H9 (cell line): ENCODE measurements at regions not wholly inside any gene's neighbourhood (a gene's known extent, or its start where the extent isn't known, plus 50 kb on each side); places are given as distances from the start of the nearest gene placed in this dataset.

Source experiments
- DNase-seq: peaks from one replicate; pipeline ENCODE4 v3.0.0-alpha.2; 2017
- H2AFZ ChIP-seq: one replicate; pipeline ENCODE4 v1.6.1; 2013; ENCODE audit warnings: mild to moderate bottlenecking, low read length, control low read depth, moderate library complexity
- H2AK5ac ChIP-seq: 2 replicates; pipeline ENCODE4 v1.6.1; 2013; ENCODE audit warnings: low read length, control low read depth, mixed read lengths; ENCODE audit not compliant: insufficient read length
- H2BK120ac ChIP-seq: one replicate; pipeline ENCODE4 v1.6.1; 2013; ENCODE audit warnings: low read depth, mild to moderate bottlenecking, low read length, control low read depth, inconsistent platforms; ENCODE audit not compliant: poor library complexity, severe bottlenecking
- H2BK12ac ChIP-seq: 2 replicates; pipeline ENCODE4 v1.6.1; 2013; ENCODE audit warnings: low read length, control low read depth, mixed read lengths, low read depth; ENCODE audit not compliant: insufficient read length
- H2BK15ac ChIP-seq: 2 replicates; pipeline ENCODE4 v1.6.1; 2013; ENCODE audit warnings: low read depth, low read length, control low read depth
- H2BK20ac ChIP-seq: one replicate; pipeline ENCODE4 v1.6.1; 2013; ENCODE audit warnings: low read depth, mild to moderate bottlenecking, low read length, control low read depth, inconsistent platforms; ENCODE audit not compliant: poor library complexity, severe bottlenecking
- H2BK5ac ChIP-seq: 2 replicates; pipeline ENCODE4 v1.6.1; 2013; ENCODE audit warnings: low read length, control low read depth, mixed read lengths; ENCODE audit not compliant: insufficient read length
- H3K14ac ChIP-seq: 2 replicates; pipeline ENCODE4 v1.6.1; 2013; ENCODE audit warnings: low read length, control low read depth; ENCODE audit not compliant: insufficient read depth
- H3K18ac ChIP-seq: 2 replicates; pipeline ENCODE4 v1.6.1; 2013; ENCODE audit warnings: low read depth, mild to moderate bottlenecking, mixed read lengths, low read length, control low read depth; ENCODE audit not compliant: insufficient read length
- H3K23ac ChIP-seq: 2 replicates; pipeline ENCODE4 v1.6.1; 2013; ENCODE audit warnings: low read length, control low read depth, mixed read lengths, low read depth; ENCODE audit not compliant: insufficient read length
- H3K23me2 ChIP-seq: 2 replicates; pipeline ENCODE4 v1.6.1; 2013; ENCODE audit warnings: low read depth, mild to moderate bottlenecking, mixed read lengths, low read length, control low read depth; ENCODE audit not compliant: insufficient read length, poor library complexity, severe bottlenecking
- H3K27ac ChIP-seq: 2 replicates; pipeline ENCODE4 v1.5.1; 2013; ENCODE audit warnings: low read length, control low read depth, mixed read lengths, low read depth; ENCODE audit not compliant: insufficient read length
- H3K27me3 ChIP-seq: 2 replicates; pipeline ENCODE4 v1.6.1; 2013; ENCODE audit warnings: low read length, control low read depth, inconsistent platforms; ENCODE audit not compliant: insufficient read depth
- H3K4ac ChIP-seq: 2 replicates; pipeline ENCODE4 v1.6.1; 2013; ENCODE audit warnings: low read depth, mild to moderate bottlenecking, control low read depth, inconsistent platforms, low read length, moderate library complexity
- H3K4me1 ChIP-seq: 2 replicates; pipeline ENCODE4 v1.6.1; 2013; ENCODE audit warnings: low read length, control low read depth, inconsistent platforms; ENCODE audit not compliant: insufficient read depth
- H3K4me2 ChIP-seq: 2 replicates; pipeline ENCODE4 v1.6.1; 2013; ENCODE audit warnings: low read length, control low read depth, mixed read lengths; ENCODE audit not compliant: insufficient read length, insufficient read depth
- H3K56ac ChIP-seq: 2 replicates; pipeline ENCODE4 v1.6.1; 2013; ENCODE audit warnings: low read depth, mild to moderate bottlenecking, mixed read lengths, low read length, control low read depth; ENCODE audit not compliant: insufficient read length
- H3K79me1 ChIP-seq: 2 replicates; pipeline ENCODE4 v1.6.1; 2013; ENCODE audit warnings: low read depth, mild to moderate bottlenecking, moderate library complexity, low read length, control low read depth, inconsistent platforms; ENCODE audit not compliant: insufficient read depth, poor library complexity, severe bottlenecking
- H3K79me2 ChIP-seq: 2 replicates; pipeline ENCODE4 v1.6.1; 2013; ENCODE audit warnings: low read length, control low read depth, inconsistent platforms; ENCODE audit not compliant: insufficient read depth
- H3K9ac ChIP-seq: 2 replicates; pipeline ENCODE4 v1.6.1; 2013; ENCODE audit warnings: low read length, control low read depth, mixed read lengths; ENCODE audit not compliant: insufficient read length; ENCODE audit errors: extremely low read depth
- H3K9me3 ChIP-seq: one replicate; pipeline ENCODE4 v1.6.1; 2013; ENCODE audit warnings: low read depth, low read length, inconsistent platforms; ENCODE audit not compliant: control insufficient read depth
- H3T11ph ChIP-seq: one replicate; pipeline ENCODE4 v1.6.1; 2013; ENCODE audit warnings: mild to moderate bottlenecking, low read length, control low read depth, inconsistent platforms
- H4K20me1 ChIP-seq: one replicate; pipeline ENCODE4 v1.6.1; 2013; ENCODE audit not compliant: control insufficient read depth, insufficient read length, insufficient read depth
- H4K5ac ChIP-seq: 2 replicates; pipeline ENCODE4 v1.6.1; 2013; ENCODE audit warnings: low read depth, mild to moderate bottlenecking, mixed read lengths, low read length, control low read depth; ENCODE audit not compliant: insufficient read length
- H4K8ac ChIP-seq: replicated peaks from 2 replicates; pipeline ENCODE4 v1.6.1; 2013; ENCODE audit warnings: low read length, control low read depth, mixed read lengths, low read depth; ENCODE audit not compliant: insufficient read length
- H4K91ac ChIP-seq: 2 replicates; pipeline ENCODE4 v1.6.1; 2013; ENCODE audit warnings: low read depth, mild to moderate bottlenecking, moderate library complexity, mixed read lengths, low read length, control low read depth; ENCODE audit not compliant: insufficient read length
- H3K27ac Mint-ChIP-seq, 3 experiments: 2 replicates in 2 of 3; 3 replicates in 1 of 3; pipeline ENCODE4 v1.8.0; 2020 to 2021; ENCODE audit warnings: mixed read lengths in 3 of 3, mild to moderate bottlenecking in 1 of 3, moderate library complexity in 1 of 3
- H3K27me3 Mint-ChIP-seq: 2 replicates; pipeline ENCODE4 v1.8.0; 2021; ENCODE audit warnings: low read depth, mild to moderate bottlenecking, moderate library complexity, mixed read lengths
- H3K36me3 Mint-ChIP-seq, 3 experiments: 2 replicates in 2 of 3; 3 replicates in 1 of 3; pipeline ENCODE4 v1.8.0; 2020 to 2021; ENCODE audit warnings: low read depth in 3 of 3, mixed read lengths in 3 of 3; ENCODE audit not compliant: insufficient read depth in 1 of 3
- H3K4me1 Mint-ChIP-seq, 2 experiments: 2 replicates each; pipeline ENCODE4 v1.8.0; 2020; ENCODE audit warnings: mixed read lengths in 2 of 2
- H3K4me3 Mint-ChIP-seq, 2 experiments: 2 replicates in 1 of 2; 3 replicates in 1 of 2; pipeline ENCODE4 v1.8.0; 2020 to 2021; ENCODE audit warnings: mild to moderate bottlenecking in 2 of 2, mixed read lengths in 2 of 2, moderate library complexity in 1 of 2
- H3K9me3 Mint-ChIP-seq, 2 experiments: 2 replicates in 1 of 2; 3 replicates in 1 of 2; pipeline ENCODE4 v1.8.0; 2020; ENCODE audit warnings: mild to moderate bottlenecking in 2 of 2, mixed read lengths in 2 of 2, moderate library complexity in 1 of 2
- WGBS: extraction: QIAGEN DNeasy Blood & Tissue Kit; methylation state at CpG from one replicate; pipeline ENCODE4 v1.1.7; 2013; ENCODE audit warnings: missing lambda C conversion rate, low lambda C conversion rate, mixed read lengths; ENCODE audit not compliant: insufficient read length; ENCODE audit errors: extremely low coverage; 5-methylcytosine and 5-hydroxymethylcytosine counted together
- TF ChIP-seq, protein P1 (sequence below): fragments of 200-600 bp; sonication (generic); conservative IDR thresholded peaks from 3 replicates; pipeline ENCODE4 v1.8.0; 2021; ENCODE audit warnings: antibody characterized with exemption, mild to moderate bottlenecking

DNA sequence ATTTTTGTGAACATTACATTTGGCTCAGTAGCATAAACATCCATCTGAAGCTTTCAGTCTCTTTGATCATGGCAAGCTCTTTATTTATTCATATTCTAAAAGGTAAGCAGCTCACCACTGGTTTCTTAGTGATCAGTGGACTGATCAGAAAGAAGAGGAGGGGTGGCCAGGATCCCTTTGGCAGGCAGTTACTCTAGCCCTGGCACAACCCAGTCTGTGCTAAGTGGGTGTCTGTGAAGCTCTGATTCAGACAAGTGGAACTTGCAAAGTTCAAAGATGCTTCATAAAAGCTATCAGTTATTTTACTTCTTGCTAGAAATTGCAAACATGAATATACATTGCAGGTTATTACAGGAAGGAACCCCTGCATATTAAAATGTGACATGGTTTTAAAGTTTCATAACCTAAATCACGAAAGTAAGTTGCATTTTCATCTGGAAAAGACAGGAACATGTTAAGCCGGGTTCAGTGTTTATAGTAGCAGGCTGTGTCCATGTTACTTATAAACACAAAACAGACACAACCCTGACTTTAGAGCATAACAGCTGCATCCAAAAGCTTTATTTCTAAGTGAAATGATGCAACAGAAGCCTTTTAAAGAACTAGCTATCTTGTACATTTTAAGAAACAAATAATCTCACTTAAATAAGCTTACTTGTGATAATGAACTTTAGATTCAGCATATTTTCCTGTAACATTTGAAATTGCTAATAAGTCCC lies 785.3 kb downstream of the MCTP2 start:
- Histone ChIP-seq H3K9ac (no peak overlapping the region), H4K5ac (no peak overlapping the region), H3K14ac (no peak overlapping the region), H3K4ac (no peak overlapping the region), H2AK5ac (no peak overlapping the region), H2BK20ac (no peak overlapping the region), H3K23me2 (no peaks in the 10 kb centered on the region), H3K79me1 (no peaks in the 10 kb centered on the region), H3T11ph (no peak overlapping the region), H2BK12ac (no peak overlapping the region), H3K27me3 (no peaks in the 10 kb centered on the region), H3K23ac (no peak overlapping the region), H3K56ac (no peak overlapping the region), H2AFZ (no peak overlapping the region), H3K27ac (no peak overlapping the region), H2BK15ac (no peak overlapping the region), H3K4me2 (no peak overlapping the region), H3K79me2 (no peaks in the 10 kb centered on the region), H4K8ac (no peak overlapping the region), H4K91ac (no peak overlapping the region), H2BK5ac (no peak overlapping the region), H3K4me1 (no peaks in the 10 kb centered on the region), H2BK120ac (no peak overlapping the region), H3K9me3 (no peaks in the 10 kb centered on the region), H4K20me1 (no peaks in the 10 kb centered on the region), H3K18ac (no peak overlapping the region)
- H3K27ac Mint-ChIP-seq, result no peak overlapping the region
- peaks cover 0 to 5% (median 0%) of the 10 kb centered on the region in 3 experiments; a peak in 2 of 7 replicates for H3K36me3 Mint-ChIP-seq
- TF ChIP-seq, protein P1, sequence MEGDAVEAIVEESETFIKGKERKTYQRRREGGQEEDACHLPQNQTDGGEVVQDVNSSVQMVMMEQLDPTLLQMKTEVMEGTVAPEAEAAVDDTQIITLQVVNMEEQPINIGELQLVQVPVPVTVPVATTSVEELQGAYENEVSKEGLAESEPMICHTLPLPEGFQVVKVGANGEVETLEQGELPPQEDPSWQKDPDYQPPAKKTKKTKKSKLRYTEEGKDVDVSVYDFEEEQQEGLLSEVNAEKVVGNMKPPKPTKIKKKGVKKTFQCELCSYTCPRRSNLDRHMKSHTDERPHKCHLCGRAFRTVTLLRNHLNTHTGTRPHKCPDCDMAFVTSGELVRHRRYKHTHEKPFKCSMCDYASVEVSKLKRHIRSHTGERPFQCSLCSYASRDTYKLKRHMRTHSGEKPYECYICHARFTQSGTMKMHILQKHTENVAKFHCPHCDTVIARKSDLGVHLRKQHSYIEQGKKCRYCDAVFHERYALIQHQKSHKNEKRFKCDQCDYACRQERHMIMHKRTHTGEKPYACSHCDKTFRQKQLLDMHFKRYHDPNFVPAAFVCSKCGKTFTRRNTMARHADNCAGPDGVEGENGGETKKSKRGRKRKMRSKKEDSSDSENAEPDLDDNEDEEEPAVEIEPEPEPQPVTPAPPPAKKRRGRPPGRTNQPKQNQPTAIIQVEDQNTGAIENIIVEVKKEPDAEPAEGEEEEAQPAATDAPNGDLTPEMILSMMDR, result no peak
- DNase-seq, result no peak
- no peaks in the 10 kb centered on the region; a peak in 4 of 5 replicates for H3K9me3 Mint-ChIP-seq
- H3K4me3 Mint-ChIP-seq, result no peak overlapping the region
- WGBS, result no CpG with 5 or more reads among the region's 2 CpGs
- H3K4me1 Mint-ChIP-seq, result peaks cover 14 to 21% of the 10 kb centered on the region in 2 experiments
- H3K27me3 Mint-ChIP-seq, result no peaks in the 10 kb centered on the region
